HG02678 (cell line): ENCODE measurements at regions not wholly inside any gene's neighbourhood (a gene's known extent, or its start where the extent isn't known, plus 50 kb on each side); places are given as distances from the start of the nearest gene placed in this dataset.
"Not testable (repeated sequence)": the region's sequence is repeated elsewhere in the genome, so short reads cannot be mapped to it uniquely, and the experiment has no call there.

Experiments
- ATAC-seq: cut with Tn5 transposase; IDR thresholded peaks from one replicate; pipeline ENCODE4 v1.9.1; 2021; ENCODE audit warnings: mild to moderate bottlenecking, moderate library complexity; ENCODE audit not compliant: unreplicated experiment

GRCh38 chr2:3039188-3040065 is 338.2 kb downstream of the EIPR1 start:
- ATAC-seq, result no peak

GRCh38 chr2:3038636-3039035 is 339.0 kb downstream of the EIPR1 start:
- no peak for ATAC-seq

GRCh38 chr2:3037196-3038194 is 340.1 kb downstream of the EIPR1 start:
- ATAC-seq, result no peak

GRCh38 chr2:3036432-3037125 is 341.0 kb downstream of the EIPR1 start:
- ATAC-seq, result no peak

GRCh38 chr2:3035385-3036050 is 342.1 kb downstream of the EIPR1 start:
- no peak for ATAC-seq

DNA sequence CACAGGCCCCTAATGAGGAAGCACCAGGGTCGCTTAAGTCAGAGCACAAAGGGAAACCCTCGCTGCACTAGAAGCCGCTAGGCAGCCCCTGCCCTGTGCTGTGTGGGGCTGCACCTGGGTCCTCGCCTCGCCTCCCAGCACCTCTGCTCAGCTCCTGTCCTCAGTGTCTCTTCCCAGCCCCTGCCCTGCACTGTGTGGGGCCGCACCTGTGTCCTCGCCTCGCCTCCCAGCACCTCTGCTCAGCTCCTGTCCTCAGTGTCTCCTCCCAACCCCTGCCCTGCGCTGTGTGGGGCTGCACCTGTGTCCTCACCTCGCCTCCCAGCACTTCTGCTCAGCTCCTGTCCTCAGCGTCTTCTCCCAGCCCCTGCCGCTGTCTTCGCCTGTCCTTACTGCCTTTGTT is 342.8 kb downstream of the EIPR1 start:
- ATAC-seq, result no peak

GRCh38 chr2:3034396-3034795 is 343.2 kb downstream of the EIPR1 start:
- ATAC-seq, result no peak

DNA sequence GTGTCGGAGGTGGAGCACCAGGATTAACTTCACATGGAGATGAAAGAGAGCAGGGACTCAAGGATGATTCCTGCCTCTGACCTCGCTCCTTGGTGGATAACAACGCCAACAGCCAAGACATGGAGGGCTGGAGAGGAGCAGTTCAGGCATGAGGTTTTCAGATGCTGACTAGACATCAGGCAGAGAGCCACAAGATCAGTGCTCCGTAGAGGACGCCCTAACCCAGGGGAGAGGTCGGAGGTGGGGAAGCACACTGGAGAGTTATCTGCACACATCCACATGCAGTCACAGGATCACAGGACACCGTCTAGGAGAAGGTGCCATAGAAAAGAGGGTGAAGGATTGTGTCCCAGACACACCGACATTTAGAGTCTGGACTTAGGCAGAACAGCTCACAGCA is 344.3 kb downstream of the EIPR1 start:
- ATAC-seq, result no peak

DNA sequence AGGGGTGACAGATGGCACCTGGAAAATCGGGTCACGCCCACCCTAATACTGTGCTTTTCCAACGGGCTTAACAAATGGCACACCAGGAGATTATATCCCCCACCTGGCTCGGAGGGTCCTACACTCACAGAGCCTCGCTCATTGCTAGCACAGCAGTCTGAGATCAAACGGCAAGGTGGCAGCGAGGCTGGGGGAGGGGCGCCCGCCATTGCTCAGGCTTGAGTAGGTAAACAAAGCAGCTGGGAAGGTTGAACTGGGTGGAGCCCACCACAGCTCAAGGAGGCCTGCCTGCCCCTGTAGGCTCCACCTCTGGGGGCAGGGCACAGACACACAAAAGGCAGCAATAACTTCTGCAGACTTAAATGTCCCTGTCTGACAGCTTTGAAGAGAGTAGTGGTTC is 346.8 kb downstream of the EIPR1 start:
- not testable (repeated sequence) for ATAC-seq

DNA sequence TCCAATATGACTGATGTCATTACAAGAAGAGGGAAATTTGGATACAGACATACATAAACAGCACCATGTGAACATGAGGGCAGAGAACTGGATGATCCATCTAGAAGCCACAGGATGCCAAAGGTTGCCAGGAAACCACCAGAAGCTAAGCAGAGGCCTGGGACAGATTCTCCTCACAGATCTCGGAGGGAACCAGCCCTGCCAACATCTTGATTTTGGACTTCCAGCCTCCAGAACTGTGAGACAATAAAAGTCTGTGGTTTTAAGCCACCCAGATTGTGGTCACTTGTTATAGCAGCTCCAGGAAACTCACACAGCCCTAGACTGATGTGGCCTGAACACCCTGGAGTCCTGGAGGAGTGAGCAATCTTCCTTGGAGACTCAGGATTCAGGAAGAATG is 351.6 kb downstream of the EIPR1 start:
- no peak for ATAC-seq

- no peak for ATAC-seq
These were observed 352.4 kb downstream of the EIPR1 start for GRCh38 chr2:3025261-3025660.

DNA sequence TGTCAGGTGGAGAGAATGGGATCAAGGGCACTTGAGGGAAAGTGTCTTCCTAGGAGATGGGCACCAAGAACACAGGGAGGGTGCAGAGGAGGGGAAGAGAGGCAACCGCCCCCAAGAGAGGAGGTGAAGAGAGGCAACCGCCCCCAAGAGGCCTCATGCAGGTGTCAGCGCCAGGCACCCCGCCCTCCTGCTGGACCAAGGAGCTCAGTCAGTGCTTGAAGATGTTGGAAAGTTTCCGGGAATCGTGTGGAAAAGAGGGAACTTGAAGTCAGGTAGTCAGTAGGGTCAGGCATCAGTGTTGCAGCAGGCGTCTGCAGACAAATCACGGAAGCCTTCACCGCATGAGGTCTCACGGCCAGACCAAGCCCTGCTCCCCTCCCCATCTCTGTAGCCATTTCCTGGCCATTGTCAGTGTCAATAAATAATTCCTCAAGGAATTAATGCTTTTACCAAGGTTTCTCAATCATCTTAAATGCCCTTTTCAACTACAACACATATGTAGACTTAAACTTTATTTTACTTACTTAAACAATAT is 353.1 kb downstream of the EIPR1 start:
- ATAC-seq, result no peak

- no peak for ATAC-seq
These were observed 354.1 kb downstream of the EIPR1 start for GRCh38 chr2:3023531-3023930.

- ATAC-seq, result no peak
These were observed 354.7 kb downstream of the EIPR1 start for GRCh38 chr2:3022841-3023372.

DNA sequence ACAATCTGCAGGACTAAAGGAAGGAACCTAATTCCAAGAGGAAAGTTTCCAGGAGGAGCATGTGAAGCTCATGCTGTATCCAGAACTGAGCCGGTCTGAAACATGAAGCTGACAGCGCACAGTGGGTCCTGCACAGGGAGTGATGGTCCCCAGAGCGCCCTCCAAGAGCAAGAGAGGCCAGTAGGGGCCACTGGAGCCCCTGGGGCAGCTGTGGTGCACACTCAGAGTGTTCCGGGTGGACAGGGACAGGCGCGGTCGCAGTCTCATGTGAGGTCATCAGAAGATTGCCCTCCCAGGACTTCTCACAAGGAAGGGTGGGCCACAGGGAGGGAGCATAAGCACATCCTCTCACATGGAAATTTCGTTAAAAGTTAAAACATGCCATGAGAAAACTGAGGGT is 355.9 kb downstream of the EIPR1 start:
- ATAC-seq, result no peak

DNA sequence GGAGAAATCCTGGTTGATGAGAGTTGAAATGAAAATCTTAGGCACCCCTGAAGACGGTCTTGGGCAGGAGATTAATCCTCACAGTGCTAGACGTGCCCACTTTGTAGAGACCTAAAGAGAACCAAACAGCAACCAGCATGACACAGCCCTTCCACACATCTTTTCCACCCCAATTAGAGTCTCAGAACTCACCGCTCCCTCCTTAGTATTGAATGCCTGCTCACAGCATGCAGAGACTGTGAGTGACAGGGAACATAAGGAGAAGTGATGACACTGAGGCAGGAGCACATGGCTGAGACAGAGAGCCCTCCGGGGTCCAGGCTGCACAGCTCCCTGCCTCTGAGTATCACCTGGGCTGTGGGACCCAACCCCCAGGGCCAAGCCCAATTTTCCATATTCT is 367.6 kb downstream of the EIPR1 start:
- ATAC-seq, result no peak

- ATAC-seq, result no peak
These were observed 368.1 kb downstream of the EIPR1 start for GRCh38 chr2:3009483-3009882.

DNA sequence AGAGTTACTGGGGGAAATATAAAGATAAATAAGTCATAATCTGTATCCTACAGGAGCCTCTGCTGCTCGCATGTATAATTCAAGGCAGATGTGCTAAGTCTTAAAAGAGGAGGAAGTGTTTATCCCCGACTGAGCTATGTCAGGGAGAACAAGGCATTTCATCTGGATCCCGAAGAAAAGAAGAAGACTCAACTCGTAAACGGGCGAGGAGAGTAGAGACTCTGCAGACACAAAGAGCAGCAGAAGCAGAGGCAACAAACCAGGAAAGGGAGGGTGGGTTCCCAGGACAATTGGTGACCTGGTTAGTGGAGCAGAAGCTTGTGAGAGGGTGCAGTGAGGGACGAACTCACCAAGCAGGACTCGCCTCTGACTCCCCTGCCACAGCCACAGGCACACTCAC is 368.6 kb downstream of the EIPR1 start:
- no peak for ATAC-seq

- ATAC-seq, result no peak
These were observed 369.1 kb downstream of the EIPR1 start for GRCh38 chr2:3008561-3008960.

DNA sequence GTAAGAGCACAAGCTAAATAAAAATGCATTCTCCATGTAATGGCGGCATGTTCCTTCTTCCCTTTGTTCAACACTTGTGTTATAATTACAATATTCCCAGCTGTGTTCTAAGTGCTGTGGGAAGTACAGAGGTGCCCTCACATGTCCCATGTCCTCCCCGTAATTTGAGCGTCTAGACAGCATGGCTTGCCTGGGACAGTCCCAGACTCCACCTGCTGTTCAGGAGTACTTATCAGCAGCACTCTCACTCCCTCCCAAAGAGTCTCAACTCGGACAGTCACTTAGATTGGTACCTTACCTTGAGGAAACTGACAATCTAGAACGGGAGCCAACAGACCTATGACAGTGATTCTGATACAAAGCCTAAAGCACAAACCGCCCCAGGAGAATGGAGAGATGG is 370.5 kb downstream of the EIPR1 start:
- ATAC-seq, result no peak
